ENCODE measurements at regions not wholly inside any gene's neighbourhood (a gene's known extent, or its start where the extent isn't known, plus 50 kb on each side); places are given as distances from the start of the nearest gene placed in this dataset.

- Mint-ChIP-seq H3K4me1 (ENCODE audit: low read depth in 2 of 2) (no peaks in the 10 kb centered on the region), H3K9me3 (no peaks in the 10 kb centered on the region), H3K4me3 (no peak overlapping the region), H3K27ac (no peak overlapping the region), H3K36me3 (ENCODE audit: insufficient read depth) (no peaks in the 10 kb centered on the region), H3K27me3 (peaks cover 33 to 54% of the 10 kb centered on the region in 2 donors)
- DNase-seq (no peak), ATAC-seq (replicated peaks) (no peak)
Measured at GRCh38 chr17:55668312-55668920, 54.2 kb downstream of the TMEM100 start.

GRCh38 chr17:55666806-55667205, 55.9 kb downstream of the TMEM100 start:
- Mint-ChIP-seq H3K9me3 (no peaks in the 10 kb centered on the region), H3K4me1 (ENCODE audit: low read depth in 2 of 2) (no peaks in the 10 kb centered on the region), H3K27ac (no peak overlapping the region), H3K36me3 (ENCODE audit: insufficient read depth) (no peaks in the 10 kb centered on the region), H3K4me3 (no peak overlapping the region), H3K27me3 (peaks cover 38 to 63% of the 10 kb centered on the region in 2 donors)
- ATAC-seq (replicated peaks) (no peak), DNase-seq (no peak)

- Mint-ChIP-seq H3K4me3 (no peak overlapping the region), H3K27ac (no peak overlapping the region), H3K36me3 (ENCODE audit: insufficient read depth) (no peaks in the 10 kb centered on the region), H3K27me3 (peaks cover 32 to 56% of the 10 kb centered on the region in 2 donors), H3K4me1 (ENCODE audit: low read depth in 2 of 2) (no peaks in the 10 kb centered on the region), H3K9me3 (no peaks in the 10 kb centered on the region)
- DNase-seq: no peak
- peak; percentile 49 for ATAC-seq (replicated peaks)
Measured at GRCh38 chr17:55664287-55664686, 58.4 kb downstream of the TMEM100 start.

GRCh38 chr17:55663400-55663799, 59.3 kb downstream of the TMEM100 start:
- no peaks in the 10 kb centered on the region for H3K9me3 Mint-ChIP-seq
- H3K4me3 Mint-ChIP-seq: no peak overlapping the region
- no peak overlapping the region for H3K27ac Mint-ChIP-seq
- H3K27me3 Mint-ChIP-seq: peaks cover 32 to 60% of the 10 kb centered on the region in 2 donors
- no peak for DNase-seq
- H3K4me1 Mint-ChIP-seq (ENCODE audit: low read depth in 2 of 2): no peaks in the 10 kb centered on the region
- H3K36me3 Mint-ChIP-seq (ENCODE audit: insufficient read depth): no peaks in the 10 kb centered on the region
- no peak for ATAC-seq (replicated peaks)

- H3K36me3 Mint-ChIP-seq (ENCODE audit: insufficient read depth): no peaks in the 10 kb centered on the region
- no peak overlapping the region for H3K4me3 Mint-ChIP-seq
- ATAC-seq (replicated peaks) (no peak), DNase-seq (no peak)
- no peaks in the 10 kb centered on the region for H3K9me3 Mint-ChIP-seq
- H3K27ac Mint-ChIP-seq: no peak overlapping the region
- no peaks in the 10 kb centered on the region for H3K4me1 Mint-ChIP-seq (ENCODE audit: low read depth in 2 of 2)
- H3K27me3 Mint-ChIP-seq: peaks cover 27 to 55% of the 10 kb centered on the region in 2 donors
Measured at GRCh38 chr17:55661963-55662834, 60.5 kb downstream of the TMEM100 start.

- peaks cover 30 to 46% of the 10 kb centered on the region in 2 donors for H3K27me3 Mint-ChIP-seq
- ATAC-seq (replicated peaks) (no peak), DNase-seq (no peak)
- no peak overlapping the region for H3K4me3 Mint-ChIP-seq
- H3K36me3 Mint-ChIP-seq (ENCODE audit: insufficient read depth): no peaks in the 10 kb centered on the region
- no peaks in the 10 kb centered on the region for H3K4me1 Mint-ChIP-seq (ENCODE audit: low read depth in 2 of 2)
- no peaks in the 10 kb centered on the region for H3K9me3 Mint-ChIP-seq
- H3K27ac Mint-ChIP-seq: no peak overlapping the region
Measured at GRCh38 chr17:55661256-55661758, 61.4 kb downstream of the TMEM100 start.

GRCh38 chr17:55660178-55660886, 62.3 kb downstream of the TMEM100 start:
- DNase-seq: no peak
- H3K9me3 Mint-ChIP-seq: no peaks in the 10 kb centered on the region

GRCh38 chr17:55659661-55660060, 63.0 kb downstream of the TMEM100 start:
- no peak overlapping the region for H3K27ac Mint-ChIP-seq
- H3K4me3 Mint-ChIP-seq: no peak overlapping the region
- H3K9me3 Mint-ChIP-seq: no peaks in the 10 kb centered on the region
- peaks cover 32 to 52% of the 10 kb centered on the region in 2 donors for H3K27me3 Mint-ChIP-seq
- DNase-seq (no peak), ATAC-seq (replicated peaks) (no peak)
- H3K4me1 Mint-ChIP-seq (ENCODE audit: low read depth in 2 of 2): no peaks in the 10 kb centered on the region
- no peaks in the 10 kb centered on the region for H3K36me3 Mint-ChIP-seq (ENCODE audit: insufficient read depth)

More at GRCh38 chr17:55660178-55660886, 62.3 kb downstream of the TMEM100 start:
- no peak overlapping the region for H3K4me3 Mint-ChIP-seq
- H3K27me3 Mint-ChIP-seq: peaks cover 32 to 46% of the 10 kb centered on the region in 2 donors
- ATAC-seq (replicated peaks): no peak
- no peaks in the 10 kb centered on the region for H3K4me1 Mint-ChIP-seq (ENCODE audit: low read depth in 2 of 2)
- H3K36me3 Mint-ChIP-seq (ENCODE audit: insufficient read depth): no peaks in the 10 kb centered on the region
- H3K27ac Mint-ChIP-seq: no peak overlapping the region

GRCh38 chr17:55655777-55656176, 66.9 kb downstream of the TMEM100 start:
- no peak for DNase-seq
- no peaks in the 10 kb centered on the region for H3K9me3 Mint-ChIP-seq
- H3K27me3 Mint-ChIP-seq: peaks cover 12 to 17% of the 10 kb centered on the region in 2 donors
- H3K27ac Mint-ChIP-seq: no peak overlapping the region
- ATAC-seq (replicated peaks): no peak
- H3K36me3 Mint-ChIP-seq (ENCODE audit: insufficient read depth): no peaks in the 10 kb centered on the region
- H3K4me3 Mint-ChIP-seq: no peak overlapping the region
- H3K4me1 Mint-ChIP-seq (ENCODE audit: low read depth in 2 of 2): no peaks in the 10 kb centered on the region

- DNase-seq: no peak
- Mint-ChIP-seq H3K36me3 (ENCODE audit: insufficient read depth) (no peaks in the 10 kb centered on the region), H3K27ac (no peak overlapping the region), H3K4me3 (no peak overlapping the region), H3K9me3 (no peaks in the 10 kb centered on the region), H3K4me1 (ENCODE audit: low read depth in 2 of 2) (no peaks in the 10 kb centered on the region), H3K27me3 (peaks cover 19 to 25% of the 10 kb centered on the region in 2 donors)
- ATAC-seq (replicated peaks): no peak
Measured at GRCh38 chr17:55654821-55655220, 67.8 kb downstream of the TMEM100 start.

GRCh38 chr17:55654022-55654421, 68.6 kb downstream of the TMEM100 start:
- Mint-ChIP-seq H3K4me1 (ENCODE audit: low read depth in 2 of 2) (no peaks in the 10 kb centered on the region), H3K4me3 (no peak overlapping the region), H3K27ac (no peak overlapping the region), H3K9me3 (no peaks in the 10 kb centered on the region), H3K36me3 (ENCODE audit: insufficient read depth) (no peaks in the 10 kb centered on the region), H3K27me3 (peaks cover 25 to 33% of the 10 kb centered on the region in 2 donors)
- ATAC-seq (replicated peaks) (no peak), DNase-seq (no peak)

GRCh38 chr17:55652825-55653224, 69.8 kb downstream of the TMEM100 start:
- Mint-ChIP-seq H3K27me3 (peaks cover 25 to 29% of the 10 kb centered on the region in 2 donors), H3K36me3 (ENCODE audit: insufficient read depth) (no peaks in the 10 kb centered on the region), H3K4me1 (ENCODE audit: low read depth in 2 of 2) (no peaks in the 10 kb centered on the region), H3K4me3 (no peak overlapping the region), H3K9me3 (no peaks in the 10 kb centered on the region), H3K27ac (no peak overlapping the region)
- DNase-seq (no peak), ATAC-seq (replicated peaks) (no peak)

GRCh38 chr17:55652114-55652823, 70.4 kb downstream of the TMEM100 start:
- H3K36me3 Mint-ChIP-seq (ENCODE audit: insufficient read depth): no peaks in the 10 kb centered on the region
- H3K4me3 Mint-ChIP-seq: no peak overlapping the region
- H3K27me3 Mint-ChIP-seq: peaks cover 24 to 29% of the 10 kb centered on the region in 2 donors
- H3K9me3 Mint-ChIP-seq: no peaks in the 10 kb centered on the region
- ATAC-seq (replicated peaks): no peak
- no peak for DNase-seq
- H3K27ac Mint-ChIP-seq: no peak overlapping the region
- no peaks in the 10 kb centered on the region for H3K4me1 Mint-ChIP-seq (ENCODE audit: low read depth in 2 of 2)
